ENCODE measurements at regions not wholly inside any gene's neighbourhood (a gene's known extent, or its start where the extent isn't known, plus 50 kb on each side); places are given as distances from the start of the nearest gene placed in this dataset.

GRCh38 chr6:169165561-169166300 is 87.9 kb downstream of the THBS2 start:
- no peak for DNase-seq (ENCODE audit: low read depth)

- DNase-seq (ENCODE audit: low read depth) = no peak
Measured at GRCh38 chr6:169164986-169165385, 88.7 kb downstream of the THBS2 start.

- DNase-seq (ENCODE audit: low read depth) = no peak
Measured at GRCh38 chr6:169164451-169164850, 89.2 kb downstream of the THBS2 start.

- DNase-seq (ENCODE audit: low read depth) = no peak
Measured at GRCh38 chr6:169163411-169163901, 90.2 kb downstream of the THBS2 start.

- DNase-seq (ENCODE audit: low read depth) = peak; percentile 89
Measured at GRCh38 chr6:169162752-169163407, 90.8 kb downstream of the THBS2 start.

GRCh38 chr6:169162249-169162648 is 91.4 kb downstream of the THBS2 start:
- DNase-seq (ENCODE audit: low read depth) = no peak

- DNase-seq (ENCODE audit: low read depth) = no peak
Measured at GRCh38 chr6:169161572-169162167, 92.0 kb downstream of the THBS2 start.

GRCh38 chr6:169160855-169161560 is 92.6 kb downstream of the THBS2 start:
- DNase-seq (ENCODE audit: low read depth) = no peak

- no peak for DNase-seq (ENCODE audit: low read depth)
Measured at GRCh38 chr6:169160091-169160854, 93.4 kb downstream of the THBS2 start.

GRCh38 chr6:169159331-169159730 is 94.3 kb downstream of the THBS2 start:
- DNase-seq (ENCODE audit: low read depth) = no peak

GRCh38 chr6:169158691-169159090 is 95.0 kb downstream of the THBS2 start:
- DNase-seq (ENCODE audit: low read depth) = no peak

GRCh38 chr6:169158174-169158573 is 95.5 kb downstream of the THBS2 start:
- no peak for DNase-seq (ENCODE audit: low read depth)

GRCh38 chr6:169157197-169158148 is 96.2 kb downstream of the THBS2 start:
- DNase-seq (ENCODE audit: low read depth) = no peak

- no peak for DNase-seq (ENCODE audit: low read depth)
Measured at GRCh38 chr6:169156793-169157147, 96.9 kb downstream of the THBS2 start.

GRCh38 chr6:169156108-169156792 is 97.4 kb downstream of the THBS2 start:
- DNase-seq (ENCODE audit: low read depth) = no peak

- no peak for DNase-seq (ENCODE audit: low read depth)
Measured at GRCh38 chr6:169155481-169155880, 98.2 kb downstream of the THBS2 start.

- DNase-seq (ENCODE audit: low read depth) = no peak
Measured at GRCh38 chr6:169153401-169153800, 100.2 kb downstream of the THBS2 start.

GRCh38 chr6:169146521-169146920 is 107.1 kb downstream of the THBS2 start:
- DNase-seq (ENCODE audit: low read depth) = no peak

- no peak for DNase-seq (ENCODE audit: low read depth)
Measured at GRCh38 chr6:169145991-169146501, 107.6 kb downstream of the THBS2 start.

- no peak for DNase-seq (ENCODE audit: low read depth)
Measured at GRCh38 chr6:169145496-169145895, 108.2 kb downstream of the THBS2 start.

Measured in non-pigmented ciliary epithelial cell (primary cell).